WTC11 (cell line): ENCODE measurements at regions not wholly inside any gene's neighbourhood (a gene's known extent, or its start where the extent isn't known, plus 50 kb on each side); places are given as distances from the start of the nearest gene placed in this dataset.

Experiments used
- ESRRA ChIP-seq: sonication (generic); formaldehyde crosslinking; IDR thresholded peaks from 2 replicates; pipeline ENCODE4 v1.8.1; 2022; ENCODE audit warnings: mild to moderate bottlenecking, missing genetic modification reagents, borderline replicate concordance
- FOXK1 ChIP-seq: sonication (generic); formaldehyde crosslinking; IDR thresholded peaks from 2 replicates; pipeline ENCODE4 v1.8.0; 2022; ENCODE audit warnings: mild to moderate bottlenecking, moderate library complexity, missing genetic modification reagents
- FOXP1 ChIP-seq: sonication (generic); formaldehyde crosslinking; IDR thresholded peaks from 2 replicates; pipeline ENCODE4 v1.8.0; 2022; ENCODE audit warnings: missing genetic modification reagents, mild to moderate bottlenecking, moderate library complexity, borderline replicate concordance
- NR1H2 ChIP-seq: sonication (generic); formaldehyde crosslinking; IDR thresholded peaks from 2 replicates; pipeline ENCODE4 v1.9.0; 2021; ENCODE audit warnings: mild to moderate bottlenecking, moderate library complexity, missing genetic modification reagents
- TEAD1 ChIP-seq: sonication (generic); formaldehyde crosslinking; IDR thresholded peaks from 2 replicates; pipeline ENCODE4 v1.8.0; 2022; ENCODE audit warnings: mild to moderate bottlenecking, missing genetic modification reagents
- TF ChIP-seq, protein P1 (sequence below): sonication (generic); formaldehyde crosslinking; IDR thresholded peaks from 2 replicates; pipeline ENCODE4 v1.8.0; 2022; ENCODE audit warnings: mild to moderate bottlenecking, missing genetic modification reagents
- TF ChIP-seq, protein P2 (sequence below): fragments of 200-600 bp; IDR thresholded peaks from 2 replicates; pipeline ENCODE4 v1.8.0; 2022; ENCODE audit warnings: antibody characterized with exemption
- TF ChIP-seq, protein P3 (sequence below): sonication (generic); formaldehyde crosslinking; IDR thresholded peaks from 2 replicates; pipeline ENCODE4 v1.8.1; 2022; ENCODE audit warnings: mild to moderate bottlenecking, moderate library complexity, missing genetic modification reagents
- TF ChIP-seq, protein P4 (sequence below): sonication (generic); formaldehyde crosslinking; IDR thresholded peaks from 2 replicates; pipeline ENCODE4 v1.8.0; 2022; ENCODE audit warnings: mild to moderate bottlenecking, missing genetic modification reagents
- TF ChIP-seq, protein P5 (sequence below): sonication (generic); formaldehyde crosslinking; IDR thresholded peaks from 2 replicates; pipeline ENCODE4 v1.8.0; 2022; ENCODE audit warnings: mild to moderate bottlenecking, missing genetic modification reagents
- TF ChIP-seq, protein P6 (sequence below): sonication (generic); formaldehyde crosslinking; IDR thresholded peaks from 2 replicates; pipeline ENCODE4 v1.8.1; 2022; ENCODE audit warnings: missing genetic modification reagents, borderline replicate concordance

DNA sequence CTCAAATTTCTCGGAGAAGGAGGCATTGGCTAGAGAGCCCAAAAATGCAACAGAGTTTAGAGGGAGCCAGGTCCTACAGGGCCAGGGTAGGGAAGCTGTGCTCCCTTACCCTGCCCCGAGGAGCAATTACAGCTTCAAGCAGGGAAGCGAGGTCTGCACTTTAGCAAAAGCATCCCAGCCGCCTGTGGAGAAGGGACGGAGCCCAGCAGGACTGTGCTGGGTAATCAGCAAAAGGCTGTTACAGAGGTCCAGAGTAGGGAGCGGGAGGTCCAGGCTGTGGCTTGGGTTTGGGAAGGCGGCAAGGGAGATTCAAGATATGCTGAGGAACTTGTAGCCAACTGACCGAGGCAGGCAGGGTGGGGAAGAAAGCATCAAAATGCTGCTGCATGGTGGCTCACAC is 162.6 kb downstream of the TMEM132E start:
- TF ChIP-seq FOXP1 (CRISPR knock-in tag) (no peak), TEAD1 (CRISPR knock-in tag) (no peak), NR1H2 (no peak), ESRRA (CRISPR knock-in tag) (no peak), FOXK1 (CRISPR knock-in tag) (no peak)
- TF ChIP-seq, protein P1, sequence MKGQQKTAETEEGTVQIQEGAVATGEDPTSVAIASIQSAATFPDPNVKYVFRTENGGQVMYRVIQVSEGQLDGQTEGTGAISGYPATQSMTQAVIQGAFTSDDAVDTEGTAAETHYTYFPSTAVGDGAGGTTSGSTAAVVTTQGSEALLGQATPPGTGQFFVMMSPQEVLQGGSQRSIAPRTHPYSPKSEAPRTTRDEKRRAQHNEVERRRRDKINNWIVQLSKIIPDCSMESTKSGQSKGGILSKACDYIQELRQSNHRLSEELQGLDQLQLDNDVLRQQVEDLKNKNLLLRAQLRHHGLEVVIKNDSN: no peak
- TF ChIP-seq, protein P2, sequence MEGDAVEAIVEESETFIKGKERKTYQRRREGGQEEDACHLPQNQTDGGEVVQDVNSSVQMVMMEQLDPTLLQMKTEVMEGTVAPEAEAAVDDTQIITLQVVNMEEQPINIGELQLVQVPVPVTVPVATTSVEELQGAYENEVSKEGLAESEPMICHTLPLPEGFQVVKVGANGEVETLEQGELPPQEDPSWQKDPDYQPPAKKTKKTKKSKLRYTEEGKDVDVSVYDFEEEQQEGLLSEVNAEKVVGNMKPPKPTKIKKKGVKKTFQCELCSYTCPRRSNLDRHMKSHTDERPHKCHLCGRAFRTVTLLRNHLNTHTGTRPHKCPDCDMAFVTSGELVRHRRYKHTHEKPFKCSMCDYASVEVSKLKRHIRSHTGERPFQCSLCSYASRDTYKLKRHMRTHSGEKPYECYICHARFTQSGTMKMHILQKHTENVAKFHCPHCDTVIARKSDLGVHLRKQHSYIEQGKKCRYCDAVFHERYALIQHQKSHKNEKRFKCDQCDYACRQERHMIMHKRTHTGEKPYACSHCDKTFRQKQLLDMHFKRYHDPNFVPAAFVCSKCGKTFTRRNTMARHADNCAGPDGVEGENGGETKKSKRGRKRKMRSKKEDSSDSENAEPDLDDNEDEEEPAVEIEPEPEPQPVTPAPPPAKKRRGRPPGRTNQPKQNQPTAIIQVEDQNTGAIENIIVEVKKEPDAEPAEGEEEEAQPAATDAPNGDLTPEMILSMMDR: no peak
- TF ChIP-seq, protein P3, sequence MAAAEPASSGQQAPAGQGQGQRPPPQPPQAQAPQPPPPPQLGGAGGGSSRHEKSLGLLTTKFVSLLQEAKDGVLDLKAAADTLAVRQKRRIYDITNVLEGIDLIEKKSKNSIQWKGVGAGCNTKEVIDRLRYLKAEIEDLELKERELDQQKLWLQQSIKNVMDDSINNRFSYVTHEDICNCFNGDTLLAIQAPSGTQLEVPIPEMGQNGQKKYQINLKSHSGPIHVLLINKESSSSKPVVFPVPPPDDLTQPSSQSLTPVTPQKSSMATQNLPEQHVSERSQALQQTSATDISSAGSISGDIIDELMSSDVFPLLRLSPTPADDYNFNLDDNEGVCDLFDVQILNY (CRISPR knock-in tag): no peak
- TF ChIP-seq, protein P4, sequence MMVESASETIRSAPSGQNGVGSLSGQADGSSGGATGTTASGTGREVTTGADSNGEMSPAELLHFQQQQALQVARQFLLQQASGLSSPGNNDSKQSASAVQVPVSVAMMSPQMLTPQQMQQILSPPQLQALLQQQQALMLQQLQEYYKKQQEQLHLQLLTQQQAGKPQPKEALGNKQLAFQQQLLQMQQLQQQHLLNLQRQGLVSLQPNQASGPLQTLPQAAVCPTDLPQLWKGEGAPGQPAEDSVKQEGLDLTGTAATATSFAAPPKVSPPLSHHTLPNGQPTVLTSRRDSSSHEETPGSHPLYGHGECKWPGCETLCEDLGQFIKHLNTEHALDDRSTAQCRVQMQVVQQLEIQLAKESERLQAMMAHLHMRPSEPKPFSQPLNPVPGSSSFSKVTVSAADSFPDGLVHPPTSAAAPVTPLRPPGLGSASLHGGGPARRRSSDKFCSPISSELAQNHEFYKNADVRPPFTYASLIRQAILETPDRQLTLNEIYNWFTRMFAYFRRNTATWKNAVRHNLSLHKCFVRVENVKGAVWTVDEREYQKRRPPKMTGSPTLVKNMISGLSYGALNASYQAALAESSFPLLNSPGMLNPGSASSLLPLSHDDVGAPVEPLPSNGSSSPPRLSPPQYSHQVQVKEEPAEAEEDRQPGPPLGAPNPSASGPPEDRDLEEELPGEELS (CRISPR knock-in tag): no peak
- TF ChIP-seq, protein P5, sequence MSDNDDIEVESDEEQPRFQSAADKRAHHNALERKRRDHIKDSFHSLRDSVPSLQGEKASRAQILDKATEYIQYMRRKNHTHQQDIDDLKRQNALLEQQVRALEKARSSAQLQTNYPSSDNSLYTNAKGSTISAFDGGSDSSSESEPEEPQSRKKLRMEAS (CRISPR knock-in tag): no peak
- TF ChIP-seq, protein P6, sequence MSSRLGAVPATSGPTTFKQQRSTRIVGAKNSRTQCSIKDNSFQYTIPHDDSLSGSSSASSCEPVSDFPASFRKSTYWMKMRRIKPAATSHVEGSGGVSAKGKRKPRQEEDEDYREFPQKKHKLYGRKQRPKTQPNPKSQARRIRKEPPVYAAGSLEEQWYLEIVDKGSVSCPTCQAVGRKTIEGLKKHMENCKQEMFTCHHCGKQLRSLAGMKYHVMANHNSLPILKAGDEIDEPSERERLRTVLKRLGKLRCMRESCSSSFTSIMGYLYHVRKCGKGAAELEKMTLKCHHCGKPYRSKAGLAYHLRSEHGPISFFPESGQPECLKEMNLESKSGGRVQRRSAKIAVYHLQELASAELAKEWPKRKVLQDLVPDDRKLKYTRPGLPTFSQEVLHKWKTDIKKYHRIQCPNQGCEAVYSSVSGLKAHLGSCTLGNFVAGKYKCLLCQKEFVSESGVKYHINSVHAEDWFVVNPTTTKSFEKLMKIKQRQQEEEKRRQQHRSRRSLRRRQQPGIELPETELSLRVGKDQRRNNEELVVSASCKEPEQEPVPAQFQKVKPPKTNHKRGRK: no peak
